Breast epithelium (tissue), 3 donors: ENCODE measurements at regions not wholly inside any gene's neighbourhood (a gene's known extent, or its start where the extent isn't known, plus 50 kb on each side); places are given as distances from the start of the nearest gene placed in this dataset.

ENCODE experiments used
- POLR2A ChIP-seq: fragments of 450-650 bp; IDR thresholded peaks from one replicate; pipeline ENCODE4 v1.6.1; 2016; ENCODE audit warnings: antibody characterized with exemption, mild to moderate bottlenecking, moderate library complexity
- TF ChIP-seq, protein P1 (sequence below), 3 donors: fragments of 450-650 bp; IDR thresholded peaks; one replicate each; pipeline ENCODE4 v1.5.1; 2016 to 2017; ENCODE audit warnings: antibody characterized with exemption in 3 of 3, mild to moderate bottlenecking in 3 of 3, moderate library complexity in 3 of 3

DNA sequence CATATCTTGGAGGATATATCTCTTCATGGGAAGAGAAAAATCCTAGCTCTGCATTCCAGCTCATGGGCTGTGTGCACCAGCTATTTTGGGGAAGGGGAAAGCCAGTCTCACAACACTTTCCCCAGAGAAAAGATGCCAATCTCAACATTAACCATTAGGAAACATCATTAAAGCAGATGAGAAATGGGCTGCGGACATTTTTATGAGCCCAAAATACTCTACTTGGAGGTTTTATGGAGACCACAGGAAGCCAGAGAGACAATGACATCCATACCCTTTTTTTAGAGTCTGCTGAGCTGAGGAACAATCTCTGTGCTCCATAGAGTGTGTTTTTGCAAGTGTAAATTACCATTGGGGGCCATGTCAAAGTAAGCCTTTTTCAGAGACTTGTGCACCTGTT lies 213.7 kb downstream of the TRIB2 start:
- TF ChIP-seq, protein P1, sequence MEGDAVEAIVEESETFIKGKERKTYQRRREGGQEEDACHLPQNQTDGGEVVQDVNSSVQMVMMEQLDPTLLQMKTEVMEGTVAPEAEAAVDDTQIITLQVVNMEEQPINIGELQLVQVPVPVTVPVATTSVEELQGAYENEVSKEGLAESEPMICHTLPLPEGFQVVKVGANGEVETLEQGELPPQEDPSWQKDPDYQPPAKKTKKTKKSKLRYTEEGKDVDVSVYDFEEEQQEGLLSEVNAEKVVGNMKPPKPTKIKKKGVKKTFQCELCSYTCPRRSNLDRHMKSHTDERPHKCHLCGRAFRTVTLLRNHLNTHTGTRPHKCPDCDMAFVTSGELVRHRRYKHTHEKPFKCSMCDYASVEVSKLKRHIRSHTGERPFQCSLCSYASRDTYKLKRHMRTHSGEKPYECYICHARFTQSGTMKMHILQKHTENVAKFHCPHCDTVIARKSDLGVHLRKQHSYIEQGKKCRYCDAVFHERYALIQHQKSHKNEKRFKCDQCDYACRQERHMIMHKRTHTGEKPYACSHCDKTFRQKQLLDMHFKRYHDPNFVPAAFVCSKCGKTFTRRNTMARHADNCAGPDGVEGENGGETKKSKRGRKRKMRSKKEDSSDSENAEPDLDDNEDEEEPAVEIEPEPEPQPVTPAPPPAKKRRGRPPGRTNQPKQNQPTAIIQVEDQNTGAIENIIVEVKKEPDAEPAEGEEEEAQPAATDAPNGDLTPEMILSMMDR (IDR thresholded peaks at IDR 0.05), result no peak
- TF ChIP-seq POLR2A, result no peak
